Endodermal cell (in vitro differentiated cells): ENCODE measurements at regions not wholly inside any gene's neighbourhood (a gene's known extent, or its start where the extent isn't known, plus 50 kb on each side); places are given as distances from the start of the nearest gene placed in this dataset.

Source experiments
- DNase-seq: peaks from one replicate; pipeline ENCODE4 v3.0.0-alpha.2; 2017
- H3K27ac ChIP-seq: 2 replicates; pipeline ENCODE4 v1.5.1; 2013; ENCODE audit warnings: mild to moderate bottlenecking, low read depth, low read length, moderate library complexity
- H3K27me3 ChIP-seq: 2 replicates; pipeline ENCODE4 v1.6.1; 2013; ENCODE audit warnings: mild to moderate bottlenecking, low read length, moderate library complexity; ENCODE audit not compliant: insufficient read depth, control insufficient read depth, poor library complexity, severe bottlenecking
- H3K36me3 ChIP-seq: 2 replicates; pipeline ENCODE4 v1.7.0; 2013; ENCODE audit warnings: mild to moderate bottlenecking, low read length, moderate library complexity; ENCODE audit not compliant: control insufficient read depth, insufficient read depth
- H3K4me1 ChIP-seq: one replicate; pipeline ENCODE4 v1.7.0; 2013; ENCODE audit warnings: low read length; ENCODE audit not compliant: control insufficient read depth, insufficient read depth
- H3K4me3 ChIP-seq: 2 replicates; pipeline ENCODE4 v1.5.1; 2013; ENCODE audit warnings: mild to moderate bottlenecking, low read length, moderate library complexity
- H3K9ac ChIP-seq: 2 replicates; pipeline ENCODE4 v1.6.1; 2013; ENCODE audit warnings: mild to moderate bottlenecking, low read length, moderate library complexity; ENCODE audit not compliant: poor library complexity, severe bottlenecking; ENCODE audit errors: extremely low read depth
- H3K9me3 ChIP-seq: 2 replicates; pipeline ENCODE4 v1.6.1; 2013; ENCODE audit warnings: mild to moderate bottlenecking, low read length, moderate library complexity; ENCODE audit not compliant: control insufficient read depth
- H3K27ac Mint-ChIP-seq: 2 replicates; pipeline ENCODE4 v1.8.0; 2020; ENCODE audit warnings: mixed read lengths
- H3K27me3 Mint-ChIP-seq: 2 replicates; pipeline ENCODE4 v1.8.0; 2021; ENCODE audit warnings: mild to moderate bottlenecking, mixed read lengths; ENCODE audit not compliant: insufficient read depth
- H3K36me3 Mint-ChIP-seq: 2 replicates; pipeline ENCODE4 v1.8.0; 2020; ENCODE audit warnings: low read depth, mixed read lengths
- H3K4me1 Mint-ChIP-seq: 2 replicates; pipeline ENCODE4 v1.8.0; 2020; ENCODE audit warnings: mixed read lengths
- H3K4me3 Mint-ChIP-seq: 2 replicates; pipeline ENCODE4 v1.8.0; 2020; ENCODE audit warnings: mild to moderate bottlenecking, moderate library complexity, mixed read lengths
- H3K9me3 Mint-ChIP-seq: 2 replicates; pipeline ENCODE4 v1.8.0; 2020; ENCODE audit warnings: mild to moderate bottlenecking, mixed read lengths
- WGBS, 2 experiments: methylation state at CpG; one replicate each; pipeline versions ENCODE4 v1.1.5 to v1.1.7; 2013; ENCODE audit warnings: missing lambda C conversion rate in 2 of 2, mixed read lengths in 1 of 2; ENCODE audit not compliant: insufficient coverage in 1 of 2, insufficient read length in 1 of 2; 5-methylcytosine and 5-hydroxymethylcytosine counted together
- TF ChIP-seq, protein P1 (sequence below): fragments of 200-600 bp; sonication (generic); conservative IDR thresholded peaks from 2 replicates; pipeline ENCODE4 v1.5.0; 2021; ENCODE audit warnings: antibody characterized with exemption, mild to moderate bottlenecking

- H3K27me3 ChIP-seq: no peaks in the 10 kb centered on the region
- Mint-ChIP-seq H3K36me3 (no peaks in the 10 kb centered on the region), H3K27me3 (peaks cover 1% of the 10 kb centered on the region), H3K27ac (no peak overlapping the region), H3K4me1 (peaks cover 12% of the 10 kb centered on the region), H3K9me3 (peaks cover 8% of the 10 kb centered on the region), H3K4me3 (no peak overlapping the region)
- H3K9ac ChIP-seq: no peak overlapping the region
- H3K4me3 ChIP-seq: no peak overlapping the region
- H3K9me3 ChIP-seq: no peaks in the 10 kb centered on the region
- no peaks in the 10 kb centered on the region for H3K4me1 ChIP-seq
- no peak overlapping the region for H3K27ac ChIP-seq
- no peak for DNase-seq
- WGBS, 2 experiments: 90 to 91% methylated on average over 12 to 20 of the region's 20 CpGs
- no peaks in the 10 kb centered on the region for H3K36me3 ChIP-seq
- TF ChIP-seq, protein P1, sequence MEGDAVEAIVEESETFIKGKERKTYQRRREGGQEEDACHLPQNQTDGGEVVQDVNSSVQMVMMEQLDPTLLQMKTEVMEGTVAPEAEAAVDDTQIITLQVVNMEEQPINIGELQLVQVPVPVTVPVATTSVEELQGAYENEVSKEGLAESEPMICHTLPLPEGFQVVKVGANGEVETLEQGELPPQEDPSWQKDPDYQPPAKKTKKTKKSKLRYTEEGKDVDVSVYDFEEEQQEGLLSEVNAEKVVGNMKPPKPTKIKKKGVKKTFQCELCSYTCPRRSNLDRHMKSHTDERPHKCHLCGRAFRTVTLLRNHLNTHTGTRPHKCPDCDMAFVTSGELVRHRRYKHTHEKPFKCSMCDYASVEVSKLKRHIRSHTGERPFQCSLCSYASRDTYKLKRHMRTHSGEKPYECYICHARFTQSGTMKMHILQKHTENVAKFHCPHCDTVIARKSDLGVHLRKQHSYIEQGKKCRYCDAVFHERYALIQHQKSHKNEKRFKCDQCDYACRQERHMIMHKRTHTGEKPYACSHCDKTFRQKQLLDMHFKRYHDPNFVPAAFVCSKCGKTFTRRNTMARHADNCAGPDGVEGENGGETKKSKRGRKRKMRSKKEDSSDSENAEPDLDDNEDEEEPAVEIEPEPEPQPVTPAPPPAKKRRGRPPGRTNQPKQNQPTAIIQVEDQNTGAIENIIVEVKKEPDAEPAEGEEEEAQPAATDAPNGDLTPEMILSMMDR: no peak
Observed at GRCh38 chr22:48976556-48977535, 850.8 kb downstream of the BRD1 start.

DNA sequence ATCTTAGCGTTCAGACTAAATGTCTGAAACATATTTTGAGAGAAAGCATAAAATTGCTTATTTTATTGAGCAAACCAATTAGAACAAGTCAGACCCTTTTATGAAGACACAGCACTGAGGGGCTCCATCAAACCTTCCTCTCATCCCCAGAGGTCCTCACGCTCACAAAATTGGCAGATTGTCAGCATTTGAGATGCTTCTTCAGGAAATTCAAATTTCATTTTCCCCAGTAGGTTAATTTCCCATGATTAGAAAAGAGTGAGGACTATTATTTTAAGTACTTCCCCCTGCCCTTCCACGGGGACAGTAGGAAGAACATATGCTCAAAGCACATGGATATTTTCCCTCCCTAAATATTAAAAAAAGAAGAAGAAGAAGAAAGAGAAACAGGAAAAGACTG lies 851.8 kb downstream of the BRD1 start:
- 75 to 95% methylated on average over 2 of the region's 3 CpGs for WGBS, 2 experiments
- no peak overlapping the region for H3K4me3 ChIP-seq
- TF ChIP-seq, protein P1: no peak
- H3K9ac ChIP-seq: no peak overlapping the region
- no peaks in the 10 kb centered on the region for H3K36me3 Mint-ChIP-seq
- peaks cover 8% of the 10 kb centered on the region for H3K9me3 Mint-ChIP-seq
- H3K27ac ChIP-seq: no peak overlapping the region
- peaks cover 3% of the 10 kb centered on the region for H3K27me3 Mint-ChIP-seq
- peaks cover 12% of the 10 kb centered on the region for H3K4me1 Mint-ChIP-seq
- H3K4me3 Mint-ChIP-seq: no peak overlapping the region
- no peaks in the 10 kb centered on the region for H3K36me3 ChIP-seq
- no peaks in the 10 kb centered on the region for H3K4me1 ChIP-seq
- no peaks in the 10 kb centered on the region for H3K27me3 ChIP-seq
- H3K9me3 ChIP-seq: no peaks in the 10 kb centered on the region
- no peak overlapping the region for H3K27ac Mint-ChIP-seq
- no peak for DNase-seq

DNA sequence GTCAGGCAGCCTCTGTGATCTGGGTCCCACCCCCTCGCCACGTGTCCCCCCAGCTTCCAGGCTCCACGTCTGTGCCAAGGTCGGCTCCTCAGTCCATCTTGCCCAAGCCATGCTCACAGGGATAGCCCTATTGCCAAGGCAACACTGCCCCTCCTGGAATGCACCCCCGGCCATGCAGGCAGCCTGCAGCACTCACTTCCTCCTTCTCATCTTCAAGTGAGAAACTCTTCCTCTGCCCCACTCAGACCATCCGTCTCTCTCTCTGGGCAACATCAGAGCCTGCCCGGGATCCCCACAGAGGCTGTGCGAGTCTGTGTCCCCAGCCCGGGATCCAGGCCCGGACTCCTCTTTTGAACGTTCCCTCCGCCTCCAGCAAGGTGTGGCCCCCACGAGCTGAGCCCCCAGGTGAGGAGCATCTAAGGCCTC lies 852.3 kb downstream of the BRD1 start:
- Mint-ChIP-seq H3K36me3 (no peaks in the 10 kb centered on the region), H3K27me3 (peaks cover 3% of the 10 kb centered on the region), H3K27ac (no peak overlapping the region), H3K9me3 (peaks cover 8% of the 10 kb centered on the region), H3K4me3 (no peak overlapping the region), H3K4me1 (peaks cover 12% of the 10 kb centered on the region)
- H3K27me3 ChIP-seq: no peaks in the 10 kb centered on the region
- DNase-seq: no peak
- H3K4me3 ChIP-seq: no peak overlapping the region
- no peaks in the 10 kb centered on the region for H3K4me1 ChIP-seq
- H3K9ac ChIP-seq: no peak overlapping the region
- TF ChIP-seq, protein P1: no peak
- H3K36me3 ChIP-seq: no peaks in the 10 kb centered on the region
- no peaks in the 10 kb centered on the region for H3K9me3 ChIP-seq
- 83 to 89% methylated on average over 1 to 13 of the region's 13 CpGs for WGBS, 2 experiments
- no peak overlapping the region for H3K27ac ChIP-seq
